Stimulated activated naive CD8-positive, alpha-beta T cell treated with anti-CD3 and anti-CD28 coated beads, Interleukin-15, Interleukin-2, amounts not matched to agents 100 U/mL and 50 U/mL, for 24 hours (primary cell): ENCODE measurements at regions not wholly inside any gene's neighbourhood (a gene's known extent, or its start where the extent isn't known, plus 50 kb on each side); places are given as distances from the start of the nearest gene placed in this dataset.
"Not testable (repeated sequence)": the region's sequence is repeated elsewhere in the genome, so short reads cannot be mapped to it uniquely, and the experiment has no call there.

Experiments
- ATAC-seq: fragments of 150-1000 bp; cut with Tn5 transposase; one replicate; pipeline ENCODE4 v1.10.0; 2021
- DNase-seq: peaks from one replicate; pipeline ENCODE4 v3.0.0; 2021

GRCh38 chr1:229924639-229925038, 142.4 kb upstream of the GALNT2 start:
- DNase-seq: no peak
- ATAC-seq: no peak

- ATAC-seq (no peak), DNase-seq (no peak)
Measured at GRCh38 chr1:229928767-229929166, 138.3 kb upstream of the GALNT2 start.

DNA sequence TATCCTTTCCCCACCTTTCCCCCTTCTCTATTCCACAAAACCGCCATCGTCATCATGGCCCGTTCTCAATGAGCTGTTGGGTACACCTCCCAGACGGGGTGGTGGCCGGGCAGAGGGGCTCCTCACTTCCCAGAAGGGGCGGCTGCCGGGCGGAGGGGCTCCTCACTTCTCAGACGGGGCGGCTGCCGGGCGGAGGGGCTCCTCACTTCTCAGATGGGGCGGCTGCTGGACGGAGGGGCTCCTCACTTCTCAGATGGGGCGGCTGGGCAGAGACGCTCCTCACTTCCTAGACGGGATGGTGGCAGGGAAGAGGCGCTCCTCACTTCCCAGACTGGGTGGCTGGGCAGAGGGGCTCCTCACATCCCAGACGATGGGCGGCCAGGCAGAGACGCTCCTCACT, 135.3 kb upstream of the GALNT2 start:
- DNase-seq, ATAC-seq: not testable (repeated sequence)

- DNase-seq, ATAC-seq: not testable (repeated sequence)
Measured at GRCh38 chr1:229935157-229935556, 131.9 kb upstream of the GALNT2 start.

- no peak for ATAC-seq
- DNase-seq: no peak
Measured at GRCh38 chr1:229938551-229938950, 128.5 kb upstream of the GALNT2 start.

DNA sequence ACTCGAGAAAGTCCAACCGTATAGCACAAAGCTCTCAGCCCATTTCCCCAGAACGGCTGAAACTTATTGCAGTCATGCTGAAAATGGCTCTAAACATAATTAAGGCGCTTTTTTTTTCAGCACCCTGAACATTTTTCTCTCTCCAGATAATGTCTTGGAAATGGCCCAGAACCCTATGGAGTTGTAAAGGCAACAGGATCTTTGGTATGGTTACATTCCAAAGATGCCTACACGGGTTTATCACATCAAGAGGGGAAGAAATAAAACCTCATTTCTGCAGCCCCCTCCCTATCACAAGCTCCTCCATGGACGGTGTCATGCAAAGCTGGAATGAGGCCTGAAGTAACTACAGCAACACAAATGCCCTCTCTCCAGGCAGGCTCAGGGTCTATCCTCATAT, 126.4 kb upstream of the GALNT2 start:
- DNase-seq (no peak), ATAC-seq (no peak)

- DNase-seq (no peak), ATAC-seq (no peak)
Measured at GRCh38 chr1:229941160-229941559, 125.9 kb upstream of the GALNT2 start.

DNA sequence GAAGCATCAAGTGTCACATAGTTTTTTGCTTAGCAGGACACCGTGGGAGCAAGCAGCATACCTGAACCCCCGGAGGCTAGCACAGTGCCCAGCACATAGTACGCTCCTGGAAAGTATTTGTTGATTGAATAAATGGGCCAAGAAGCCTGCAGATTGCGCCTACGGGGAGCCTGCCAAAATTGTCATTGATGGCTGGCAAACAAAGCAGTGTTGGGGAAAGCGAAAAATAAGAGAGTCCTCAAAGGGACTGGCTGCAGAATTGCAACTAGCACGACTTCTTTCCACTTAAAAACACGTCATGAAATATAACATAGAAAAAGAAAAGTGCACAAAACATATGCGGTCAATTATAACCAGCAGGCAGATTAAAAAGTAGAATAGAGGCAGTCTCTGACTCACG, 125.2 kb upstream of the GALNT2 start:
- ATAC-seq (no peak), DNase-seq (no peak)

GRCh38 chr1:229942501-229942900, 124.5 kb upstream of the GALNT2 start:
- no peak for ATAC-seq
- no peak for DNase-seq

- ATAC-seq: no peak
Measured at GRCh38 chr1:229943148-229943714, 123.8 kb upstream of the GALNT2 start.

GRCh38 chr1:229943988-229944743, 122.9 kb upstream of the GALNT2 start:
- DNase-seq (no peak), ATAC-seq (no peak)

More at GRCh38 chr1:229943148-229943714, 123.8 kb upstream of the GALNT2 start:
- no peak for DNase-seq

DNA sequence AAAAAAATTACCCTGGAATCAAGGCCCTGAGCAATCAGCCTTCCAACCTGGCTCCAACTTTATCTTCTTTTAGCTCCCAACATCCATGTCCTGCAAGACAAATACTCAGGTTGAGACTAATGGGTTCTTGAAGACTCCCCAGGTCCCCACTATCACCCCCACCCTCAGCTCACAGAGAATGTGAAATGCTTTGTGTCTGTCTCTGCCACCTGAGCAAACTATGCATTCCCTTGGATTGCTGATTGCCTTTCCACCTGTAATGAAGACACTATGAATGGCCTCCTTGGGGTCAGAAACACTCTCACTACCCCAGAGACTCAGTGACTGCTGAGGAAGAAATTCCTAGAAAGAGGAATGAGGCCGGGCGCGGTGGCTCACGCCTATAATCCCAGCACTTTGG, 121.2 kb upstream of the GALNT2 start:
- no peak for ATAC-seq
- DNase-seq: no peak

DNA sequence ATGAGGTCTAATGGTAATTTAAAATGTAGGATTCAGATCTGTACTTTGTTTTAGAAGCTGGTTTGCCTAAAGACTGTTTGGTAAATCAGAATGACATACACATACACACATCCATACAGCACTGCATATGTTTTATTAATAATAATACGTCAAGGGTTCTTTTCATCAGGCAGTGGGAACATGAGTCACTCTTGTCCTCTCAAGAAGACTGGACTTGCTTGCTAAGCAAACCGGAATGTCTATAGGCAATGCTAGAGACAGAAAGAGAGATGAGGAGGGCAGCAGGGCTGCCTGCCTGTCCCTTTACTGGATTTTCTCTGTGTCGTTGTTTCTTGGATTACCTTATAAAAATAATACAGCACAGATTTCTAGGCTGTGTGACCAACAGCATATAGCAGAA, 119.1 kb upstream of the GALNT2 start:
- DNase-seq: no peak

DNA sequence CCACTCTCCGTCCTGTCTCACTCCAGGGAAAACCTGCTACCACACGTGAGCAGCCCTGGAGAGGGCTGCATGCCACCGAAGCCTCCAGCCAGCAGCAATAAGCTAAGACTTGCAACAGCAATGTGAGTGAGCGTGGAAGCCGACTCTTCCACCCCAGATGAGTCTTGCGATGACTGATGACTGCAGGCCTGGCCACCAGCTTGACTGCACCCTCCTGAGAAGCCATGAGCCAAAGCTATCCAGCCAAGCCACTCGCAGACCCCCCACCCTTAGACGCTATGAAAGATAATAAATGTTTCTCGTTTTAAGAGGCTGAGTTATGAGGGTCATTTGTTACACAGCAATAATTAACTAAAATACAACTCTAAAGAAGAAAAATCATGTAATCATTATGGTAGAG, 118.6 kb upstream of the GALNT2 start:
- DNase-seq (no peak), ATAC-seq (no peak)

More for the DNA sequence above, 119.1 kb upstream of the GALNT2 start:
- no peak for ATAC-seq

DNA sequence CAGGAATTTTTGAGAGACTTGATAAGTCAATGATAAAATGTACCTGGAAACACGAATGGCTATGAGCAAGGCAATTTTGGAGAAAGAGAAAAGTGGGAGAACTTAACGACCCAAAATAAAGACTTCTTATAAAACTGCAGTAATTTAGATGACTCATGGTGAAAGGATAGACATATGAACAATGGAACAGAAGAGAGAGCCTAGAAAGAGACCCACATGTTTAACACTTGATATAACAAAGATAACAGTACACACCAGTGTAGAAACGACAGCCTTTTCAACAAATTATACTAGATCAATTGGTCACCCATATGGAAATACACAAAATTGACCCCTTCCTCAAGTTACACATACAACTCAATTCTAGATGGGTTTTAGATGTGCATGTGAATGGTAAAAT, 117.5 kb upstream of the GALNT2 start:
- no peak for ATAC-seq
- DNase-seq: no peak

DNA sequence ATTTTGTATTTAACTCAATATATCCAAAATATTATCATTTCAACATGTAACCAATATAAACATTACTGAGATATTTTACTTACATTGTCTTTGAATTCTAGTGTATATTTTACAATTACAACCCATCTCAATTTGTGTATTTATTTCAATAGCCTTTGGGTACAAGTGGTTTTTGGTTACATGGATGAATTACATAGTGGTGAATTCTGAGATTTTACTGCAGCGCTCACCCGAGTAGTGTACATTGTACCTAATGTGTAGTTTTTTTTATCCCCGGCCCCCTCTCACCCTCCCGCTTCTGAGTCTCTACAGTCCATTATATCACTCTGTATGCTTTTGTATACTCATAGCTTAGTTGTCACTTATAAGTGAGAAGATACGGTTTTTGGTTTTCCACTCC, 117.0 kb upstream of the GALNT2 start:
- no peak for ATAC-seq
- no peak for DNase-seq

DNA sequence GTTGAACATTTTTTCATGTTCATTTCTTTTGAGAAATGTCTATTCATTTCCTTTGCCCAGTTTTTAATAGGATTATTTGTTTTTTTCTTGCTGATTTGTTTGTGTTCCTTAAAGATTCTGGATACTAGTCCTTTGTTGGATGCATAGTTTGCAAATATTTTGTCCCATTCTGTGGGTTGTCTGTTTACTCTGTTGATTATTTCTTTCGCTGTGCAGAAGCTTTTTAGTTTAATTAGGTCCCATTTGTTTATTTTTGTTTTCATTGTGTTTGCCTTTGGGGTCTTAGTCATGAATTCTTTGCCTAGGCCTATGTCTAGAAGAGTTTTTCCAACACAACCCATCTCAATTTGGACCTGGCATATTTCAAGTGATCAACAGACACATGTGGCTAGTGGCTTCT, 116.1 kb upstream of the GALNT2 start:
- DNase-seq: no peak
- ATAC-seq: no peak

DNA sequence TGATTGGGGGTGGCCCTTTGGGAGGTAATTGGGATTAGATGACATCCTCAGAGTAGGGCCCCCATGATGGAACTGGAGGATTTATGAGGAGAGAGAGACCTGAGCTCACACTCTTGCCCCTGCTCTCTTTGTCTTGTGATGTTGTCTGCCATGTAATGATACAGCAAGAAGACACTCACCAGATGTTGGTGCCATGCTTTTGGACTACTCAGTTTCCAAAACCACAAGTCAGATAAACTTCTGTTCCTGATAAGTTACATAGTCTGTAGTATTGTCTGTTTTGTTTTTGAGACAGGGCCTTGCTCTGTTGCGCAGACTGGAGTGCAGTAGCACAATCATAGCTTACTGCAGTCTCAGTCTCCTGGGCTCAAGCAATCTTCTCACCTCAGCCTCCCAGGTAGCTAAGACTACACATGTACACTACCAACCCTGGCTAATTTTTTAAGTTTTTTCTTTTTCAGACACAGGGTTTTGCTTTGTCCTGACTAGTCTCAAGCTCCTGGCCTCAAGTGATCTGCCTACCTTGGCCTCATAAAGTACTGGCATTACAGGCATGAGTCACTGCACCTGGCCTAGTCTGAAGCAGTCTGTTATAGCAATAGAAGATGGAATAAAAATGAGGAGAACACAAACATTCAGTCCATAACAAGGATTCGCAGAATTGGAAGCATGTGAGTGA, 115.0 kb upstream of the GALNT2 start:
- no peak for ATAC-seq
- no peak for DNase-seq

- DNase-seq: no peak
- ATAC-seq: no peak
Measured at GRCh38 chr1:229952670-229953520, 114.1 kb upstream of the GALNT2 start.

GRCh38 chr1:229953736-229954326, 113.2 kb upstream of the GALNT2 start:
- no peak for ATAC-seq
- no peak for DNase-seq

DNA sequence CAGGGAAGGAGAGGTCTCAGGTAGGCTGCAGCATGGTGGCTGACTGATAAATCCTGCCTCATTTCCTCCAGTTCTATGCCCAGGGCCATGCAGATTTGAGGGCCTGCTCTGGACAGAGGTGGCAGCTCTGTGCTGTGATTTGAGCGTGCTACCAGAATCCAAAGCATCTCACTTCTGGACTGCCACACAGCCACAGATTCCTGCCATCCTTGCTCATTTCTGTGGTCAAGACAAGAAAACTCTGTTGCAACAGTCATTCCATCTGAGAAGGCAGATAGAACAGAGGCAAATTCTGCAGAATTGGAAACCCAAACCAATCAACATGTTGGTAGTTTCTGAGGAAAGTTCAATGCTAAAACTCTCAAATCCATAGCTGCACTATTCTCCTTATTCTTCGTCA, 102.8 kb upstream of the GALNT2 start:
- no peak for DNase-seq
- ATAC-seq: no peak

- no peak for ATAC-seq
Measured at GRCh38 chr1:229970714-229971113, 96.3 kb upstream of the GALNT2 start.

More at GRCh38 chr1:229970714-229971113, 96.3 kb upstream of the GALNT2 start:
- DNase-seq: no peak
